ENCODE measurements at regions not wholly inside any gene's neighbourhood (a gene's known extent, or its start where the extent isn't known, plus 50 kb on each side); places are given as distances from the start of the nearest gene placed in this dataset.
A peak's percentile ranks its signal among the peaks of the same experiment; 100 is the strongest.

DNA sequence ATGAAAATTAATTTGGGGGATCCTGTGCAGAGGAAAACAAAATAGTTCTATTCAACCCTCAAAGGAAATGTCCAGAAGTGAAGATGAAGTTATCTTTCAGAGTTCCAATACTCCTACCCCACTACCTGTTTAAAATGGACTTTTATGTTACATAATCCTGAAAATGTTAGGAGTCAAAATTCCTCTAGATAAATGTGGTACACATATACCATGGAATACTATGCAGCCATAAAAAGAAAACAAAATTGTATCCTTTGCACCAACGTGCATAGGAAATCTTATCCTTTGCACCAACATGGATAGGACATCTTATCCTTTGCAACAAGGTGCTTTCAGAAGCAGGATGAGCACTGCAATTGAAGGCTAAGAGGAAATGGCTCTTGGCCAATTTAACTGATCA, 245.2 kb downstream of the LTN1 start:
- peaks cover 14% of the 10 kb centered on the region for H3K4me1 ChIP-seq (ENCODE audit: insufficient read depth, low read length)
- H3K27ac ChIP-seq (ENCODE audit: low read depth, low read length) = no peak overlapping the region
- no peaks in the 10 kb centered on the region for H4K20me1 ChIP-seq (ENCODE audit: insufficient read depth, low read length)
- no peaks in the 10 kb centered on the region for H3K79me2 ChIP-seq (ENCODE audit: insufficient read depth, low read length)
- TF ChIP-seq, protein P1, sequence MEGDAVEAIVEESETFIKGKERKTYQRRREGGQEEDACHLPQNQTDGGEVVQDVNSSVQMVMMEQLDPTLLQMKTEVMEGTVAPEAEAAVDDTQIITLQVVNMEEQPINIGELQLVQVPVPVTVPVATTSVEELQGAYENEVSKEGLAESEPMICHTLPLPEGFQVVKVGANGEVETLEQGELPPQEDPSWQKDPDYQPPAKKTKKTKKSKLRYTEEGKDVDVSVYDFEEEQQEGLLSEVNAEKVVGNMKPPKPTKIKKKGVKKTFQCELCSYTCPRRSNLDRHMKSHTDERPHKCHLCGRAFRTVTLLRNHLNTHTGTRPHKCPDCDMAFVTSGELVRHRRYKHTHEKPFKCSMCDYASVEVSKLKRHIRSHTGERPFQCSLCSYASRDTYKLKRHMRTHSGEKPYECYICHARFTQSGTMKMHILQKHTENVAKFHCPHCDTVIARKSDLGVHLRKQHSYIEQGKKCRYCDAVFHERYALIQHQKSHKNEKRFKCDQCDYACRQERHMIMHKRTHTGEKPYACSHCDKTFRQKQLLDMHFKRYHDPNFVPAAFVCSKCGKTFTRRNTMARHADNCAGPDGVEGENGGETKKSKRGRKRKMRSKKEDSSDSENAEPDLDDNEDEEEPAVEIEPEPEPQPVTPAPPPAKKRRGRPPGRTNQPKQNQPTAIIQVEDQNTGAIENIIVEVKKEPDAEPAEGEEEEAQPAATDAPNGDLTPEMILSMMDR (IDR thresholded peaks at IDR 0.05; ENCODE audit: extremely low read depth, low read depth, low read length) = no peak
- no peak for DNase-seq (ENCODE audit: insufficient read length, low spot score, missing footprints)
- H2AFZ ChIP-seq (ENCODE audit: low read length) = no peak overlapping the region
- no peaks in the 10 kb centered on the region for H3K27me3 ChIP-seq (ENCODE audit: insufficient read depth, low read length)
- H3K4me2 ChIP-seq (ENCODE audit: insufficient read depth, low read length) = no peak overlapping the region
- no peak overlapping the region for H3K4me3 ChIP-seq (ENCODE audit: insufficient read depth, low read length)
- no peaks in the 10 kb centered on the region for H3K36me3 ChIP-seq (ENCODE audit: insufficient read depth, low read length)
- no peaks in the 10 kb centered on the region for H3K9me3 ChIP-seq (ENCODE audit: low read depth, low read length)

DNA sequence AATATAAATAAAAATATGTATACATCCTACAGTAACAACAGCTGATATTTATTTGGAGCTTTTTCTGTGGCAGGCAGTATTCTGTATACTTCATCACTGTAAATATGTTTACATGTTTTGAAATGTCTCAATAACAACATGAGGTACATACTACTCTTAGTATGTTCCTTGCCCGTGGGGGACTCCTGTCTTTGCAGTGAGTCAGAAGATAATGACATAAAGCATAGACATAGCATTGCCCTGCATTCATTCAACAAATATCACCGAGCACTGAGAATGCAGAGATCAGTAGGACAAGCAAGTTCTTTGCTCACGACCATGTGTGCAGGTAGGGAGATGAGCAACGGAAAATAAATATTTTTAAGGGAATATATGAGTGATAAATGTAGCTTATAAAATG, 246.5 kb downstream of the LTN1 start:
- H3K27ac ChIP-seq (ENCODE audit: low read depth, low read length) = no peak overlapping the region
- H3K27me3 ChIP-seq (ENCODE audit: insufficient read depth, low read length) = no peaks in the 10 kb centered on the region
- H3K79me2 ChIP-seq (ENCODE audit: insufficient read depth, low read length) = no peaks in the 10 kb centered on the region
- no peaks in the 10 kb centered on the region for H3K36me3 ChIP-seq (ENCODE audit: insufficient read depth, low read length)
- no peak overlapping the region for H3K4me3 ChIP-seq (ENCODE audit: insufficient read depth, low read length)
- H2AFZ ChIP-seq (ENCODE audit: low read length) = no peak overlapping the region
- TF ChIP-seq, protein P1 (IDR thresholded peaks at IDR 0.05; ENCODE audit: extremely low read depth, low read depth, low read length) = no peak
- H3K4me1 ChIP-seq (ENCODE audit: insufficient read depth, low read length) = peaks cover 20% of the 10 kb centered on the region
- no peak overlapping the region for H3K4me2 ChIP-seq (ENCODE audit: insufficient read depth, low read length)
- DNase-seq (ENCODE audit: insufficient read length, low spot score, missing footprints) = no peak
- H3K9me3 ChIP-seq (ENCODE audit: low read depth, low read length) = no peaks in the 10 kb centered on the region
- H4K20me1 ChIP-seq (ENCODE audit: insufficient read depth, low read length) = no peaks in the 10 kb centered on the region

DNA sequence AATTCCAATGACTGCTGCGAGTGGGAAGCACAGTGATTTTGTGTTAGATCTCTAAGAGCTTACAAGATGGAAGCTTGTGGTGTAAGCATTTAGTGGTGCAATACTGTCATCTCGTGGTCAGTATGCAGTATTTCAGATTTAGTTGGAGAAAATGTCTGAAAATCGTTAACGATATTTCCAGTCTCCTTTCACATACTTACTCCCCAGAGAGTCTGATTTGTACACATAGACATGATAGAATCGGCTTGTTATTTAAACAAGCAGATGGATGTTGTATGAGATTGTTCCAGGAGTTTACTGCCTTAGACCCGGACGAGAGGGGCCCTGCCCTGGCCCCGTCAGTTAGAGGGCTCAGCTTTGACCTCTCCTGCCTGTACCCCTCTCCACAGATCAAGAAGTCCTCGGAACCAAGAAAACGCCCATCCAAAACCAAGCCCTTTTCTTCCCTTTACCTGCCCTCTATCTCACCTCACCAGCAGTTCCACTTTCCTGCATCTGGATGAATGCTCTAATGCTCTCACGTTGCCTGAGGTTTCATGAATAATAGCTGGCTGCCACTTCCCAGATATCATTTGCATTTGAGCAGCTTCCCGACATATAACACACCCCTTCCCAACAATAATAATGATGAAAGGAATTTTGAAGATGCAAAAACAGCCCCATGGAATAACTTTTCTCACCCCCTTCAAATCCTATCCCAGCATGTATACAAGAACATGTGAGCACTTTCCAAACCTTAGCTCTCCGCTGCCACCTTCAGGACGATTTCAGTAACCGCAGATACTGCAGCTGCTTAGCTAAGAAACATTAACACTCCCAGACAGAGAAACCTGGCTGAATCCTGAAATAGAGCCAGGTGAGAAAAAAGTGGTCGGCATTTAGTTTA, 247.3 kb downstream of the LTN1 start:
- Histone ChIP-seq H2AFZ (ENCODE audit: low read length) (peak overlapping the region; percentile 93), H3K4me2 (ENCODE audit: insufficient read depth, low read length) (peak overlapping the region; percentile 94), H3K9me3 (ENCODE audit: low read depth, low read length) (no peaks in the 10 kb centered on the region), H3K27me3 (ENCODE audit: insufficient read depth, low read length) (no peaks in the 10 kb centered on the region), H3K4me3 (ENCODE audit: insufficient read depth, low read length) (peak overlapping the region; percentile 72), H3K27ac (ENCODE audit: low read depth, low read length) (peak overlapping the region; percentile 82), H3K79me2 (ENCODE audit: insufficient read depth, low read length) (no peaks in the 10 kb centered on the region), H3K4me1 (ENCODE audit: insufficient read depth, low read length) (peaks cover 21% of the 10 kb centered on the region), H3K36me3 (ENCODE audit: insufficient read depth, low read length) (no peaks in the 10 kb centered on the region), H4K20me1 (ENCODE audit: insufficient read depth, low read length) (no peaks in the 10 kb centered on the region)
- TF ChIP-seq, protein P1 (IDR thresholded peaks at IDR 0.05; ENCODE audit: extremely low read depth, low read depth, low read length) = peak; percentile 89
- DNase-seq (ENCODE audit: insufficient read length, low spot score, missing footprints) = no peak

DNA sequence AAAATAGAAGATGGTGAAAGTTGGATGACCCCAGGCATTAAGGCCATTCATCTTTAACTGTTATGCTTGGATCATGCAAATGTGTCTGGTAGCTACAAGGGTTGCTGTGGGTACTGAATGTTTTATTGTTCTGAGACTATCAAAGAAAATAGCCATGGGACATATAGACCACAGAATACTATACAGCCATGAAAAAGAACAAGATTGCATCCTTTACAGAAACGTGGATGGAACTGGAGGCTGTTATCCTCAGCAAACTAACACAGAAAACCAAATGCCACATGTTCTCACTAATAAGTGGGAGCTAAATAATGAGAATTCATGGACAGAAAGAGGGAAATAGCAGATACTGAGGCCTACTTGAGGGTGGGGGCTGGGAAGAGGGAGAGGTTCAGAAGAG, 249.0 kb downstream of the LTN1 start:
- Histone ChIP-seq H3K9me3 (ENCODE audit: low read depth, low read length) (no peaks in the 10 kb centered on the region), H3K27me3 (ENCODE audit: insufficient read depth, low read length) (no peaks in the 10 kb centered on the region), H3K36me3 (ENCODE audit: insufficient read depth, low read length) (no peaks in the 10 kb centered on the region), H3K4me2 (ENCODE audit: insufficient read depth, low read length) (no peak overlapping the region), H3K27ac (ENCODE audit: low read depth, low read length) (no peak overlapping the region), H2AFZ (ENCODE audit: low read length) (no peak overlapping the region), H4K20me1 (ENCODE audit: insufficient read depth, low read length) (no peaks in the 10 kb centered on the region), H3K4me1 (ENCODE audit: insufficient read depth, low read length) (peaks cover 26% of the 10 kb centered on the region), H3K79me2 (ENCODE audit: insufficient read depth, low read length) (no peaks in the 10 kb centered on the region), H3K4me3 (ENCODE audit: insufficient read depth, low read length) (no peak overlapping the region)
- no peak for DNase-seq (ENCODE audit: insufficient read length, low spot score, missing footprints)
- TF ChIP-seq, protein P1 (IDR thresholded peaks at IDR 0.05; ENCODE audit: extremely low read depth, low read depth, low read length) = no peak

Data from osteoblast (primary cell).